Lung (tissue), 11 donors: ENCODE measurements at regions not wholly inside any gene's neighbourhood (a gene's known extent, or its start where the extent isn't known, plus 50 kb on each side); places are given as distances from the start of the nearest gene placed in this dataset.

Source experiments
- ATAC-seq: fragments of 200-7000 bp; cut with Tn5 transposase; one replicate; pipeline ENCODE4 v1.9.1; 2020; ENCODE audit warnings: moderate number of reproducible peaks; ENCODE audit not compliant: insufficient read depth, low FRiP score
- DNase-seq, 3 donors: peaks; one replicate each; pipeline ENCODE4 v3.0.0-alpha.2; 2013 to 2017
- H3K27ac ChIP-seq, 2 donors: one replicate each; pipeline ENCODE4 v1.5.1; 2013; ENCODE audit warnings: mild to moderate bottlenecking in 2 of 2, moderate library complexity in 2 of 2, control low read depth in 1 of 2, inconsistent platforms in 1 of 2, low read depth in 1 of 2, low read length in 1 of 2
- H3K27me3 ChIP-seq, 3 donors: one replicate each; pipeline ENCODE4 v1.5.1; 2013; ENCODE audit warnings: low read length in 2 of 3; ENCODE audit not compliant: control insufficient read depth in 3 of 3, insufficient read depth in 3 of 3
- H3K36me3 ChIP-seq, 4 donors: one replicate each; pipeline ENCODE4 v1.5.1; 2013; ENCODE audit warnings: low read length in 4 of 4, mild to moderate bottlenecking in 1 of 4, moderate library complexity in 1 of 4; ENCODE audit not compliant: control insufficient read depth in 4 of 4, insufficient read depth in 4 of 4
- H3K4me1 ChIP-seq, 5 donors: one replicate each; pipeline ENCODE4 v1.5.1; 2013; ENCODE audit warnings: low read length in 5 of 5, mild to moderate bottlenecking in 2 of 5, moderate library complexity in 1 of 5; ENCODE audit not compliant: control insufficient read depth in 5 of 5, insufficient read depth in 5 of 5
- H3K4me3 ChIP-seq: one replicate; pipeline ENCODE4 v1.5.1; 2013; ENCODE audit warnings: mild to moderate bottlenecking, control low read depth, moderate library complexity
- H3K9ac ChIP-seq, 2 donors: one replicate each; pipeline ENCODE4 v1.5.1; 2013; ENCODE audit warnings: low read length in 2 of 2, control low read depth in 1 of 2; ENCODE audit not compliant: insufficient read depth in 1 of 2
- H3K9me3 ChIP-seq, 4 donors: one replicate each; pipeline ENCODE4 v1.5.1; 2013; ENCODE audit warnings: low read length in 3 of 4, mild to moderate bottlenecking in 1 of 4, moderate library complexity in 1 of 4; ENCODE audit not compliant: control insufficient read depth in 4 of 4, insufficient read depth in 3 of 4
- CTCF ChIP-seq: IDR thresholded peaks from 2 replicates; pipeline ENCODE4 v1.5.1; 2012; ENCODE audit warnings: mild to moderate bottlenecking; ENCODE audit errors: control extremely low read depth, extremely low read depth
- WGBS, 2 donors: extraction: QIAGEN DNeasy Blood & Tissue Kit; methylation state at CpG; one replicate each; pipeline ENCODE4 v1.1.7; 2013; 5-methylcytosine and 5-hydroxymethylcytosine counted together
- donor health status: control.
- donor health status: control.
- donor health status: Bipolar disorder and iron deficiency.
- donor health status: healthy.
- donor health status: DM: yes; HTN: yes; CAD: no.

GRCh38 chr9:29066141-29066640 lies 1492.9 kb upstream of the C9orf72 start:
- 81 to 87% methylated on average over 3 of the region's 3 CpGs for WGBS, 2 donors
- DNase-seq: no peak
- TF ChIP-seq CTCF: no peak

GRCh38 chr9:29068461-29068860 lies 1495.2 kb upstream of the C9orf72 start:
- H3K4me3 ChIP-seq: no peak overlapping the region
- H3K27me3 ChIP-seq: no peaks in the 10 kb centered on the region
- ATAC-seq (no peak), DNase-seq (no peak)
- H3K9me3 ChIP-seq: no peaks in the 10 kb centered on the region
- H3K27ac ChIP-seq: no peak overlapping the region
- no peaks in the 10 kb centered on the region for H3K4me1 ChIP-seq
- no peak overlapping the region for H3K9ac ChIP-seq
- 66 to 86% methylated on average over 2 of the region's 2 CpGs for WGBS, 2 donors
- no peaks in the 10 kb centered on the region for H3K36me3 ChIP-seq
- TF ChIP-seq CTCF: no peak

More at GRCh38 chr9:29066141-29066640, 1492.9 kb upstream of the C9orf72 start:
- no peak overlapping the region for H3K9ac ChIP-seq
- H3K27me3 ChIP-seq: no peaks in the 10 kb centered on the region
- no peaks in the 10 kb centered on the region for H3K4me1 ChIP-seq
- H3K27ac ChIP-seq: no peak overlapping the region
- H3K9me3 ChIP-seq: no peaks in the 10 kb centered on the region
- H3K4me3 ChIP-seq: no peak overlapping the region
- no peaks in the 10 kb centered on the region for H3K36me3 ChIP-seq
- no peak for ATAC-seq

GRCh38 chr9:29069376-29069775 lies 1496.1 kb upstream of the C9orf72 start:
- H3K9ac ChIP-seq: no peak overlapping the region
- H3K4me3 ChIP-seq: no peak overlapping the region
- no peak for TF ChIP-seq CTCF
- no peaks in the 10 kb centered on the region for H3K4me1 ChIP-seq
- H3K27me3 ChIP-seq: no peaks in the 10 kb centered on the region
- H3K36me3 ChIP-seq: no peaks in the 10 kb centered on the region
- DNase-seq (no peak), ATAC-seq (no peak)
- H3K9me3 ChIP-seq: no peaks in the 10 kb centered on the region
- H3K27ac ChIP-seq: no peak overlapping the region

- no peaks in the 10 kb centered on the region for H3K36me3 ChIP-seq
- no peaks in the 10 kb centered on the region for H3K27me3 ChIP-seq
- DNase-seq (no peak), ATAC-seq (no peak)
- H3K9me3 ChIP-seq: peaks cover 0 to 5% (median 0%) of the 10 kb centered on the region in 4 donors
- H3K4me1 ChIP-seq: no peaks in the 10 kb centered on the region
- TF ChIP-seq CTCF: no peak
- H3K4me3 ChIP-seq: no peak overlapping the region
- WGBS, 2 donors: 89 to 93% methylated on average over 3 of the region's 3 CpGs
- H3K9ac ChIP-seq: no peak overlapping the region
- no peak overlapping the region for H3K27ac ChIP-seq
These were observed 1504.9 kb upstream of the C9orf72 start for GRCh38 chr9:29078063-29078666.
